Activated T-cell treated with anti-CD3 and anti-CD28 coated beads, Interleukin-2, amount 50 U/mL, for 72 hours (primary cell): ENCODE measurements at regions not wholly inside any gene's neighbourhood (a gene's known extent, or its start where the extent isn't known, plus 50 kb on each side); places are given as distances from the start of the nearest gene placed in this dataset.

Experiments
- ATAC-seq, 2 donors: fragments of 150-1000 bp; cut with Tn5 transposase; replicated peaks in 1 of 2; 2 replicates each; pipeline ENCODE4 v1.10.0; 2021; ENCODE audit warnings: moderate library complexity in 2 of 2, mild to moderate bottlenecking in 1 of 2
- DNase-seq, 2 donors: peaks; one replicate each; pipeline ENCODE4 v3.0.0; 2021 to 2022; ENCODE audit warnings: mixed read lengths in 1 of 2
- H3K27ac Mint-ChIP-seq: one replicate; pipeline ENCODE4 v1.8.0; 2022; ENCODE audit warnings: mild to moderate bottlenecking, moderate library complexity, mixed read lengths
- H3K27me3 Mint-ChIP-seq: one replicate; pipeline ENCODE4 v1.8.0; 2022; ENCODE audit warnings: low read depth, mixed read lengths
- H3K36me3 Mint-ChIP-seq, 2 donors: one replicate each; pipeline ENCODE4 v1.8.0; 2022; ENCODE audit warnings: mixed read lengths in 2 of 2, mild to moderate bottlenecking in 1 of 2; ENCODE audit not compliant: insufficient read depth in 2 of 2
- H3K4me1 Mint-ChIP-seq: one replicate; pipeline ENCODE4 v1.8.0; 2022; ENCODE audit warnings: low read depth, mixed read lengths
- H3K4me3 Mint-ChIP-seq, 2 donors: one replicate each; pipeline ENCODE4 v1.8.0; 2022; ENCODE audit warnings: mild to moderate bottlenecking in 2 of 2, mixed read lengths in 2 of 2, moderate library complexity in 2 of 2
- H3K9me3 Mint-ChIP-seq, 2 donors: one replicate each; pipeline ENCODE4 v1.8.0; 2022; ENCODE audit warnings: mixed read lengths in 2 of 2

DNA sequence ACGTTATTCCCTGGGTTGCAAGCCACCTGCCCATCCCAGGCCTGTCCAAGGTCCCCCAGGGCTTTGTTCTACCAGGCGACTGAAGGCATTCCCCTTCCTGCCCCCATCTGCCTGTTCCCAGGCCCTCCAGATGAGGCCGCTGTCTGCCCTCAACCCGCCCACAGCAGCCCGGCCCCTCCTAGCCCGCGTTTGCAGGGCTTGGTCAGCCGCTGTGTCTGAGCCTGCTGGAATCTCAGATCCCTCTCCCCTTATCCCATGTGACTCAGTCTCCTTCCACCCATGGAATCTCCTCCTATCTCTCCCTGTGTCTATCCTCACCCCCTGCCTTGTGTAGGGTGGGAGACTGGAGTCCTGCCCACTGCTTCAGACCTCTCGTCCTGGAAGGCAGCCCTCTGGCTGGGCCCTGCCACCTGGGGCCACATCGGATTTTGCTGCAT, 186.0 kb upstream of the TNRC6C start:
- Mint-ChIP-seq H3K27ac (no peak overlapping the region), H3K27me3 (no peaks in the 10 kb centered on the region), H3K4me3 (no peak overlapping the region), H3K4me1 (peaks cover 16% of the 10 kb centered on the region), H3K9me3 (no peaks in the 10 kb centered on the region), H3K36me3 (no peaks in the 10 kb centered on the region)
- ATAC-seq (peak; percentile 93), DNase-seq (peak; percentile 72 to 77)

DNA sequence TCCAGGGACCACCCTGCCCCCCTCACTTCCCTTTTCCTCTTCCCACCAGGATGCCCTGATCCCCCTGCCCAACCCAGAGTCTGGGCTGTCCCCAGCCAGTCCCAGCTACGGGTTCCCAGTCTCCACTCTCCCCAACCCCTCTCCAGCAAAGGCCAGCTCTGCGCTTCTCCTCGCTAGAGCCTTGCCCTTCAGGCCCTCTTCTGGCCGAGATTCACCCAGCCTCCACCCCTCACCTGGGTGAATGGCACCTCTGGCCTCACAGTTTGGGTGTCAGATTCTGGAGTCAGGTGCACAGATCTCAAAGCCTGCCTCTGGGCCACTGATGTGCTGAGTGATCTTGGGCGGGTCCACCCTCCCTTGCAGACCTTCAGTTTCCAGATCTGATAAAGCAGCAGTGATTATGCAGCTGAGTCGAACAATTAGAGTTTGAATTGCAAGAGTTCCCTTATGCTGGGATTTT, 185.6 kb upstream of the TNRC6C start:
- peaks cover 16% of the 10 kb centered on the region for H3K4me1 Mint-ChIP-seq
- DNase-seq (no peak), ATAC-seq (peak; percentile 27 to 34)
- no peaks in the 10 kb centered on the region for H3K36me3 Mint-ChIP-seq
- H3K27ac Mint-ChIP-seq: no peak overlapping the region
- no peak overlapping the region for H3K4me3 Mint-ChIP-seq
- no peaks in the 10 kb centered on the region for H3K9me3 Mint-ChIP-seq
- H3K27me3 Mint-ChIP-seq: no peaks in the 10 kb centered on the region

DNA sequence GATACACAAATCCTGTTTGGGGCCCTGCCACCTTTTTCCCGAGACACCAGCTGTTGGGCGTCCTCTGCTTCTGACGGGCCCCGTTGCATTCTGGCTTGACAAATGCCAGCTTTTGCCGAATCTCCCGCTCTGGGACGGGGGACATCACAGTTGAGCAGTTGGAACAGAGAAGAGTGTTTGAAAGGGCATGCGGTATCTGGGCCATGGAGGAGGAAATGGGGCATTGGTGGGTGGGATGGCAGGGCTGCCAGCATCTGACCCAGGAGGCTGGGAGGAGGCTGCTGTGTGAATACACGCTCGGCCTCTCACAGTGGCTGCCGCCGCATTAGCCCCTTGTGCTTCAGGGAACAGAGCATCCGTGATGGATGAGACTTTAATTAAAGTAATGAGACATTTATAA, 184.3 kb upstream of the TNRC6C start:
- Mint-ChIP-seq H3K4me3 (no peak overlapping the region), H3K36me3 (no peaks in the 10 kb centered on the region), H3K27ac (no peak overlapping the region), H3K27me3 (no peaks in the 10 kb centered on the region), H3K9me3 (no peaks in the 10 kb centered on the region), H3K4me1 (peaks cover 16% of the 10 kb centered on the region)
- DNase-seq (no peak), ATAC-seq (no peak)

DNA sequence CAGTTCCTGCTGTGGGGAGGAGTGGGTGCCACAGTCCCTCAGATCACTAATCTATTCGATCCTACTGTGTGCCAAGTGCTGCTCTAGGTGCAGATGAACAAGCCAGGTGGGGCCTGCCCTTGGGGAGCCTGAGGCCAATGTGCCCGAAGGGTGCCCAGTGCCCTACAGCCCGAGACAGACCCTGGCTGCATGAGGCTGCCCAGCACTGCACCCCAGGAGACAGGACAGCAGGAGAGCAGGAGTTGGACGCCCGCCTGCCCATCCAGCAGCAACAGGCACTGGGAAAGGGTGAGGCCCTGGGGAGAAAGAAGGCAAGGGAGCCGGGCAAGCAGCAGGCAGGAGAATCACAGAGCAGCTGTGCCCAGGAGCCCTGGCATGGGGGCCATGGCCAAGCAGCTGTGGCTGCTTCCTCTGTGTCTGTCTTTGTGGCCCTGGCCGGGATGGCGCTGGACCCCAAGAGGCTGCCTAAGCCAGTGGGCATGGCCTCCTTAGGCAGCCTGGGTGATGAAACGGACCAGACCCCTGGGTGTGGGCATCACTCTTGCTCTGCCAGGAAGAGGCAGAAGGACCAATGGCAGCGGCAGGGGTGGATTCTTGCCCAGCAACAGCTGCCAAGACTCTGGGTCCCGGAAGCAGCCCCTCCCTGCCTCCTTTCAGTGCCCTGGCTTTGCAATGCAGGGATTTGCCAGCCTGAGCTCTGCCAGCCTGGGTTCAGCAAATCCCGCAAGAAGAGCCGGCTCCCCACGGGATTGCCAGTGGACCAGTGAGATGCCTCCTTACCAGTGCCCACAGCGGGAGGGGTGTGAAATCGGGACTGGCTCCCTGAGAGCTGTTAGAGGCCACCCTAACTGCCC, 179.6 kb upstream of the TNRC6C start:
- no peaks in the 10 kb centered on the region for H3K9me3 Mint-ChIP-seq
- DNase-seq (no peak), ATAC-seq (no peak)
- H3K4me3 Mint-ChIP-seq: no peak overlapping the region
- no peaks in the 10 kb centered on the region for H3K27me3 Mint-ChIP-seq
- no peak overlapping the region for H3K27ac Mint-ChIP-seq
- H3K4me1 Mint-ChIP-seq: peaks cover 15% of the 10 kb centered on the region
- H3K36me3 Mint-ChIP-seq: no peaks in the 10 kb centered on the region

DNA sequence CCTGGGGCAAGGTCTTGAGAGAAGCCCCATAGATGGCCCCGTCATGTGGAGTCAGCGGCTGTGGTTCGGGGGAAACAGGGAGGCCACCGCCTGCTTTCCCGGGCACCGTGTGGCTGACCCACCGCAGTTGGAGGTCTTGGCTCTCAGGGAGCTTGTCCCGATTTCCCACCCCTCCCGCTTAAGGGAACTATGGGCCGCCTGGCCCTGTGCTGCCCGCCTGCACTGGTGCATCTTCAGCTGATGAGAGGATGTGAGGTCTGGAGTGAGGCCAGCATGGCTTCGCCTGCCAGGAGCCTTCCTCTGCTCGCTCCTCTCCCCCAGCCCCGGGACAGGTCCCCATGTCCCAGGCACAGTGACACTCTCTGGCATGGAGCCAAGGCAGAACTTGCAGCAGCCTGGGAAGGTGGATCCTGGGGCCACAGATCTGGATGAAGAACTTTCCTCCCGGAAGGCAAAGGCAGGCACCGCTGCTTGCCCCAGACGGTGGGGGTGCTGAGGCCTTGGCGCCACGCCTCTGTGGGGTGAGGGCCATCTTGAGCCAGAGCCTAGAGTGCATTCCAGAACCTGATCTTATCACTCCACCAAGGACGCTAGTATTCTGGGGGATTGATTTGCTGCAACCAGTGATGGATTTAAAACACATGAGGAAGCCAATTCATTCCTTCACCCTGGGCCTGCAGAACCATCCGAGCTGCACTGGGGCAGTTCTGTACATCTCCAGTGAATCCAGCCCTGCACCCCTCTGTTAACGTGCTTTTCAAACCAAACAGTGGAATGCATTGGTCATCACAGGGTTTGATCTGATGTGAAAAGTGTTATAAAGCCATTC, 178.6 kb upstream of the TNRC6C start:
- H3K4me1 Mint-ChIP-seq: peaks cover 25% of the 10 kb centered on the region
- no peak for DNase-seq
- no peak overlapping the region for H3K4me3 Mint-ChIP-seq
- H3K36me3 Mint-ChIP-seq: no peaks in the 10 kb centered on the region
- no peaks in the 10 kb centered on the region for H3K9me3 Mint-ChIP-seq
- no peaks in the 10 kb centered on the region for H3K27me3 Mint-ChIP-seq
- no peak for ATAC-seq
- H3K27ac Mint-ChIP-seq: no peak overlapping the region

DNA sequence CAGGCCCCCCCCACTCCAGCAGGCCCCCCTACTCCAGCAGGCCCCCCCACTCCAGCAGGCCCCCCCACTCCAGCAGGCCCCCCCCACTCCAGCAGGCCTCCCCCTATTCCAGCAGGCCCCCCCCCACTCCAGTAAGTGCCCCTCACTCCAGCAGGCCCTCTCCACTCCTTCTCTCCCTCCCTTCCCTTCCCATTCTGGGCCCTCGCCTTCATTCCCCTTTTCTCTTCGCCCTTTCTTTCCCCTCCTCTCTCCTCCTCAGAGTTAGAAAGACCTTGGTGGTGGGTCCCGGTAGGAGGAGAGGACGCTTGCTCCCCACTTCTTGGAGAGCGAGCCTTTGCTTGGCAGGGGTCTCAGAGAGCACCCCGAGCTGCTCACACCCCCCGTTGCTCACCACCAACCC, 177.0 kb upstream of the TNRC6C start:
- DNase-seq (no peak), ATAC-seq (no peak)
- H3K27ac Mint-ChIP-seq: no peak overlapping the region
- no peak overlapping the region for H3K4me3 Mint-ChIP-seq
- no peaks in the 10 kb centered on the region for H3K36me3 Mint-ChIP-seq
- H3K9me3 Mint-ChIP-seq: no peaks in the 10 kb centered on the region
- H3K4me1 Mint-ChIP-seq: peaks cover 26% of the 10 kb centered on the region
- no peaks in the 10 kb centered on the region for H3K27me3 Mint-ChIP-seq

DNA sequence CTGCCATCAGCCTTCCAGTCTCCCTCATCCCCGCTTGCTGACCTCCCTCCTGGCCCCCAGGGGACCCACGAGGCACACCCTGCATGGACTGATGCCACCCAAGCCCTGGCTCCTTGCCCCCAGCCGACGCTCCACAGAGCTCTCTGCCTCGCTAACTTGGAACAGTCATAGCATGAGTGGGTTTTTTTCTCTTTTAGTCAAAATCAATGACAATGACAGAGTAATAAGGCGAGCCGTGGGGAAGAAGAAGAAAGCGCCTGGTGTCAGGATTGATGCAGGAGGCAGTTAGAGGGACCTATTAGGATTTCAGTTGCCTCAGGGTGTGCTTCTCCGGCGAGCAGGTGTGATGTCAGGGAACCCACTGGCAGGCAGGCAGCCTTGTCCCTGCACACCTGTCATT, 176.3 kb upstream of the TNRC6C start:
- Mint-ChIP-seq H3K36me3 (no peaks in the 10 kb centered on the region), H3K27ac (no peak overlapping the region), H3K27me3 (no peaks in the 10 kb centered on the region), H3K9me3 (no peaks in the 10 kb centered on the region), H3K4me3 (peak overlapping the region in 1 of 2 donors; percentile 29), H3K4me1 (peaks cover 26% of the 10 kb centered on the region)
- peak; percentile 24 to 29 for ATAC-seq
- peak in 1 of 2 donors; percentile 17 for DNase-seq

DNA sequence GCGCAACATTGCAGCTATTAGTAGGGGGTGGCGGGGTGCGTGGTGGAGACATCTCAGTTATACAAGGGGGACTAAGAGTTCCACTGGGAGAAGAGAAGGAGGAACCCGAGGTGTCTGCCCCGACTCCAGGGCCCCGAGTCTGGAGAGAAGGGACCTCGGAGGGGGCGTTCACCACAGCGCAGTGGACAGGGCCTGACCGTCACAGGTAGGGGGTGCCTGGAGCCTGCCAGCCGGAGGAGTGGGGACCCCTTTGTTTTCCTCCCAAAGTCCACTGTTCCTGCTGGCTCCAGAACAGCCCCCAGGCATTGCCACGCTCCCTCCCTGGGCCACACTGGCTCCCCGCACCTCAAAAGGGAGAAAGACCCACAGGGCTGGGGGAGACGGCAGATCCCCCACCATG, 175.9 kb upstream of the TNRC6C start:
- H3K4me1 Mint-ChIP-seq: peaks cover 26% of the 10 kb centered on the region
- no peaks in the 10 kb centered on the region for H3K9me3 Mint-ChIP-seq
- no peak overlapping the region for H3K27ac Mint-ChIP-seq
- ATAC-seq (no peak), DNase-seq (no peak)
- H3K27me3 Mint-ChIP-seq: no peaks in the 10 kb centered on the region
- H3K4me3 Mint-ChIP-seq: peak overlapping the region in 1 of 2 donors; percentile 29
- no peaks in the 10 kb centered on the region for H3K36me3 Mint-ChIP-seq

DNA sequence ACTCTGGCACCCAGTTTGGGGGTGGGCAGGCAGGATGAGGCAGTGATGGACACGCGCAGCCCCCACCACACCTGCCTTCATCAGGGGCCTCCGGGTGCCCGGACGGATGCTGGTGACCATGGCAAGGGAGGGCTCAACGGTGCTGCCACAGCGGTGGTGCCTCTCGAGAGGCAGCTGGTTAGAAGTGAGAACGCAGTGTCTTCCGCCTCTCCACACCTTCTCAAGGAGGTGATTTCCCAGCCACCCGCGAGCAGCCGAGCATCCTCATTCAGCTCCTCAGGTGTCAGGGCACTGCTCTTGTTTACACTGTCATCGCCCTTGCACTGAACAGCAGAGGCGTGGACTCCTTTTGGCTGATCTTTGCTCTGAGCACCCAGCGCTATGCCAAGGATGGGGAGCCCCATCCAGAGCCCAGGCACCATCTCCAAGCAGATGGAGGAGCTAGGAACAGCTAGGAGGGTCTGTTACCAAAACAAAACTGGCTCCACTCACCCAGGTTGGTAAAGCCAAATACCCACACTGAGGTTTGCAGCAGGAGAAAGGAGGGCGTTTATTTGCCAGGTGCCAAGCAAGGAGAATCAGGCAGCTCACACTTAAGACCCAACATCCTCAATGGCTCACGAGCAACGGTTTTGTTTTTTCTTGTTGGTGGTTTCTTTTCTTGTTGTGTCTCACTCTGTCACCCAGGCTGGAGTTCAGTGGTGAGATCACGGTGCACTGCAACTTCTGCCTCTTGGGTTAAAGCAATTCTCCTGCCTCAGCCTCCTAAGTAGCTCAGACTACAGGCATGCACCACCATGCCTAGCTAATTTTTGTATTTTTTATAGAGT, 174.3 kb upstream of the TNRC6C start:
- Mint-ChIP-seq H3K4me3 (peak overlapping the region; percentile 64 to 80), H3K9me3 (no peaks in the 10 kb centered on the region), H3K4me1 (peaks cover 26% of the 10 kb centered on the region), H3K36me3 (no peaks in the 10 kb centered on the region), H3K27ac (peak overlapping the region; percentile 21), H3K27me3 (no peaks in the 10 kb centered on the region)
- ATAC-seq: peak; percentile 91 to 92
- peak; percentile 71 to 77 for DNase-seq

DNA sequence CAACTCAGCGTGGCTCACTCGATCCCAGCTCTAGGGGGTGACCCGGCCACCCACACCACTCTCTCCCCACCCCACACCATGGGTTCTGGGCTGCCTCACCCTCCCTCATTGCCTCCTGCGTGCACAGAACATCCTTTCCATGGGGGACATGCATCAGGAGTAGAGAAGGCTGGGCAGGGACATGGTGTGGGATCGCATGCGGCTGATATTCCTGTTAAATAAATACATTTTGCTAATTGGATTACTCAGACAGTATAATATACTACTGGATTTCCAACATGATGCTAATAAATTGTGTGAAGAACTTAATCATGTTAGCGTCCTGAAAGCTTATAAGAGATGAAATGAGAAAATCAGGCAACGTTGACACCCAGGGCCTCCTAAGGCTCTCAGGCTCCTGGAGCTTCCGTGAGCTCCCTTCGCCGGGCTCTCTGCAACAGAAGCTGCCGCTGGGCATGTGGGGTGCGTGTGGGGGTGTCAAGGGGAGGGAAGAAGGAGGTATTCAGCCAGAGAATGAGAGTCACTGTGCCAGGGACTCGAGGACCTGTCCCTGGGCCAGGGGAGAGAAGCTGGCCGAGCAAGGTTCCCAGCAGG, 173.1 kb upstream of the TNRC6C start:
- no peak for ATAC-seq
- no peak overlapping the region for H3K4me3 Mint-ChIP-seq
- H3K36me3 Mint-ChIP-seq: no peaks in the 10 kb centered on the region
- H3K4me1 Mint-ChIP-seq: peaks cover 26% of the 10 kb centered on the region
- no peaks in the 10 kb centered on the region for H3K27me3 Mint-ChIP-seq
- no peak for DNase-seq
- H3K27ac Mint-ChIP-seq: no peak overlapping the region
- no peaks in the 10 kb centered on the region for H3K9me3 Mint-ChIP-seq

DNA sequence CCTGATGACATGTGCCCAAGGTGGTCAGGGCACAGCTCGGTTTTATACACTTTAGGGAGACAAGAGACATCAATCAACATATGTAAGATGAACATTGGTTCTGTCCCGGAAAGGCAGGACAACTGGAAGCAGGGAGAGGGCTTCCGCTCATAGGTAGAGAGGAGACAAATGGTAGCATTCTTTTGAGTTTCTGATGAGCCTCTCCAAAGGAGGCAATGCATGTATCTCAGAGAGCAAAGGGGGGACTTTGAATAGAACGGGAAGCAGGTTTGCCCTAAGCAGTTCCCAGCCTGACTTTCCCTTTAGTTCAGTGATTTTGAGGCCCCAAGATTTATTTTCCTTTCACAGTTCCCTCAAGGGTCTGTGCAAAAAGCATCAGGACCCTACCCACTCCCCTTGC, 172.4 kb upstream of the TNRC6C start:
- H3K4me3 Mint-ChIP-seq: no peak overlapping the region
- no peak overlapping the region for H3K27ac Mint-ChIP-seq
- ATAC-seq (no peak), DNase-seq (no peak)
- H3K27me3 Mint-ChIP-seq: no peaks in the 10 kb centered on the region
- H3K36me3 Mint-ChIP-seq: no peaks in the 10 kb centered on the region
- peaks cover 26% of the 10 kb centered on the region for H3K4me1 Mint-ChIP-seq
- no peaks in the 10 kb centered on the region for H3K9me3 Mint-ChIP-seq

DNA sequence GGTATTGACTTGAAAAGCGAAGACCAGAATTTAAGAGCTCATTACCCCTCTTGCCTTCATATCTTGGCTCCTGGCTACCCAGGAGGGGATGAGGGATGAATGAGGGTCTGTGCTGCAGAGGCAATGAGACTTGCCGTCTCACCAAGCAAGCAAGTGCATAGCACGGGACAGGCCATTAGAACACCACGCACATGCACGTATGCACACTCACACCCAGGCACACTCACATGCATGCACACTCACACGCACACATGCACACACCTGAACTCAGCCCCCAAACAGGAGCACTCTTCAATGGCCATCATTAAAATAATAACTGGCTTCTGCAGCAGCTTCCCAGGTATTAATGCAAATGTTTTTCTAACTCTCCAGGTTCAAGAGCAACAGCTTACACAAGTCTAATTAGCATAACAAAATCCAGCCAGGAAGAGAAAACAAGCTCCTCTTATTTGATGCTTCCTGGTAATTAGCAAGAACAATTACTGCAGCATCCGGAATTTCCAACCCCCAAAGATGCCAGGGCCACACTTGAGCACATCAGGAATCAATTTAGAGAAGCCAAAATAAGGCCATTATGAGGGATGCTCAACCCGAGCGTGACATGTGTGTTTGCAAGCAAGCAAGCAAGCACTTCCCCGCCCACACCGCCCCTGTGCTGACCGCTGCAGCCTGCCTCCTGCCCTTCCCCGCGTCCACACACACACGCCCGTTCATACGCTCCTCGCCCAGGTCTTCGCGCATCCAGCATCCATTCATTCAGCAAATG, 171.6 kb upstream of the TNRC6C start:
- Mint-ChIP-seq H3K4me3 (no peak overlapping the region), H3K9me3 (no peaks in the 10 kb centered on the region), H3K27ac (no peak overlapping the region), H3K27me3 (no peaks in the 10 kb centered on the region), H3K36me3 (no peaks in the 10 kb centered on the region), H3K4me1 (peaks cover 26% of the 10 kb centered on the region)
- no peak for DNase-seq
- no peak for ATAC-seq
